ENCODE measurements at regions not wholly inside any gene's neighbourhood (a gene's known extent, or its start where the extent isn't known, plus 50 kb on each side); places are given as distances from the start of the nearest gene placed in this dataset.

DNA sequence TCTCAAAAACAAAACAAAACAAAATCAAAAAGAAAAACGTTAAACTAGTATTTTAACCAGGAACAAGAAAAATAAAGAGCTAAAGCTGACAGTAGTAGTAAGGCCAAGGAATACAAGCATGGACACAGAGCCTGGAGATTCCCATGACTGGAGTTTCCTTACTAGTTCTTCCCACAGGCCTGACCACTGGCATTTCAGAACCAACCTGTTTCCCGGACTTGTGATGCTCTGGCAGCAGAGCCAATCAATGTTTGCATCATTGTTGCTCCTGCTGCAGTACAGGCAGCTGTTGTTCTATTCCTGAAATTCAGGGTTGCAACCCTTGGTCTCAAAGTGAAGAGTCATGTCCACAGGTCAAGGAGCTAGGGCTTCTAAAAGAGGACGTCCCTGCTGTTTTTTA is 111.3 kb upstream of the WARS2 start:
- Histone ChIP-seq H3K36me3 (ENCODE audit: control insufficient read depth in 4 of 4, insufficient read depth in 3 of 4, low read depth in 1 of 4, low read length in 3 of 4) (no peaks in the 10 kb centered on the region), H3K9me3 (ENCODE audit: control insufficient read depth in 4 of 4, low read length in 3 of 4) (no peaks in the 10 kb centered on the region), H3K9ac (ENCODE audit: low read depth in 1 of 2, low read length in 2 of 2) (no peak overlapping the region), H3K27me3 (ENCODE audit: control insufficient read depth in 4 of 4, insufficient read depth in 4 of 4, low read length in 3 of 4) (no peaks in the 10 kb centered on the region), H3K4me1 (ENCODE audit: control insufficient read depth in 4 of 4, insufficient read depth in 4 of 4, low read length in 3 of 4) (peaks cover 0 to 4% (median 0%) of the 10 kb centered on the region in 4 donors), H3K4me3 (ENCODE audit: low read depth in 1 of 3, low read length in 3 of 3) (no peak overlapping the region), H3K27ac (ENCODE audit: low read depth in 1 of 2, low read length in 2 of 2) (no peak overlapping the region)
- DNase-seq (ENCODE audit: low spot score), result no peak
- 72% methylated on average over 3 of the region's 3 CpGs for WGBS
- TF ChIP-seq FOXA2 (IDR thresholded peaks at IDR 0.05), result no peak
- TF ChIP-seq, protein P1, sequence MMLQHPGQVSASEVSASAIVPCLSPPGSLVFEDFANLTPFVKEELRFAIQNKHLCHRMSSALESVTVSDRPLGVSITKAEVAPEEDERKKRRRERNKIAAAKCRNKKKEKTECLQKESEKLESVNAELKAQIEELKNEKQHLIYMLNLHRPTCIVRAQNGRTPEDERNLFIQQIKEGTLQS (IDR thresholded peaks at IDR 0.05), result no peak
- TF ChIP-seq YY1 (IDR thresholded peaks at IDR 0.05), result no peak
- no peak for TF ChIP-seq HNF4G (IDR thresholded peaks at IDR 0.05)
- no peak for TF ChIP-seq JUND (IDR thresholded peaks at IDR 0.05)
- no peak for TF ChIP-seq GABPA (IDR thresholded peaks at IDR 0.05 in 1 of 2, conservative IDR thresholded peaks at IDR 0.05 in 1 of 2)
- TF ChIP-seq RAD21 (IDR thresholded peaks at IDR 0.05), result no peak

DNA sequence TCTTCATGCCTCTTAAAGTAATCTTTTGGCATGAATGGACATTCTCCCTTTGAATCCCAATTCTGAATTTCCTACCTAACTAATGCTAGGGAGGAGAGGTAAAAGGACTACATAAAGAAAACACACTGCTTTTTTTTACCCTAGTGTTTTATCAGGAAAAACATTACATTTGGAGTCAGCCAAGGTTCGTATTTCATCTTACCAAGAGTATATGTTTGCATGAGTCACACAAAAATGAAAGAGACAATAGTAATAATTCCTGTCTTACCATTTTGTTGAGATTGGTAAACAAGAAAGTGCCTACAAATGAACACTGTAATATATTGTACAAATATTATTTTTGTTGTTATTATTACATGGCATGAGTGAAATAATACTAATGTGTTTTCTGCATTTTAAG is 112.9 kb upstream of the WARS2 start:
- Histone ChIP-seq H3K27ac (ENCODE audit: low read depth in 1 of 2, low read length in 2 of 2) (no peak overlapping the region), H3K36me3 (ENCODE audit: control insufficient read depth in 4 of 4, insufficient read depth in 3 of 4, low read depth in 1 of 4, low read length in 3 of 4) (no peaks in the 10 kb centered on the region), H3K27me3 (ENCODE audit: control insufficient read depth in 4 of 4, insufficient read depth in 4 of 4, low read length in 3 of 4) (no peaks in the 10 kb centered on the region), H3K9ac (ENCODE audit: low read depth in 1 of 2, low read length in 2 of 2) (no peak overlapping the region), H3K4me1 (ENCODE audit: control insufficient read depth in 4 of 4, insufficient read depth in 4 of 4, low read length in 3 of 4) (peaks cover 0 to 4% (median 0%) of the 10 kb centered on the region in 4 donors), H3K9me3 (ENCODE audit: control insufficient read depth in 4 of 4, low read length in 3 of 4) (no peaks in the 10 kb centered on the region), H3K4me3 (ENCODE audit: low read depth in 1 of 3, low read length in 3 of 3) (no peak overlapping the region)
- no peak for DNase-seq (ENCODE audit: low spot score)
- 79% methylated on average over 1 of the region's 1 CpG for WGBS
- TF ChIP-seq HNF4G (IDR thresholded peaks at IDR 0.05) (no peak), EGR1 (IDR thresholded peaks at IDR 0.05; ENCODE audit: low read depth in 2 of 2) (no peak), RAD21 (IDR thresholded peaks at IDR 0.05) (no peak), FOXA2 (IDR thresholded peaks at IDR 0.05) (no peak), HNF4A (conservative IDR thresholded peaks at IDR 0.05) (no peak), GABPA (IDR thresholded peaks at IDR 0.05 in 1 of 2, conservative IDR thresholded peaks at IDR 0.05 in 1 of 2) (no peak), FOXA1 (IDR thresholded peaks at IDR 0.05) (no peak)
- TF ChIP-seq, protein P2, sequence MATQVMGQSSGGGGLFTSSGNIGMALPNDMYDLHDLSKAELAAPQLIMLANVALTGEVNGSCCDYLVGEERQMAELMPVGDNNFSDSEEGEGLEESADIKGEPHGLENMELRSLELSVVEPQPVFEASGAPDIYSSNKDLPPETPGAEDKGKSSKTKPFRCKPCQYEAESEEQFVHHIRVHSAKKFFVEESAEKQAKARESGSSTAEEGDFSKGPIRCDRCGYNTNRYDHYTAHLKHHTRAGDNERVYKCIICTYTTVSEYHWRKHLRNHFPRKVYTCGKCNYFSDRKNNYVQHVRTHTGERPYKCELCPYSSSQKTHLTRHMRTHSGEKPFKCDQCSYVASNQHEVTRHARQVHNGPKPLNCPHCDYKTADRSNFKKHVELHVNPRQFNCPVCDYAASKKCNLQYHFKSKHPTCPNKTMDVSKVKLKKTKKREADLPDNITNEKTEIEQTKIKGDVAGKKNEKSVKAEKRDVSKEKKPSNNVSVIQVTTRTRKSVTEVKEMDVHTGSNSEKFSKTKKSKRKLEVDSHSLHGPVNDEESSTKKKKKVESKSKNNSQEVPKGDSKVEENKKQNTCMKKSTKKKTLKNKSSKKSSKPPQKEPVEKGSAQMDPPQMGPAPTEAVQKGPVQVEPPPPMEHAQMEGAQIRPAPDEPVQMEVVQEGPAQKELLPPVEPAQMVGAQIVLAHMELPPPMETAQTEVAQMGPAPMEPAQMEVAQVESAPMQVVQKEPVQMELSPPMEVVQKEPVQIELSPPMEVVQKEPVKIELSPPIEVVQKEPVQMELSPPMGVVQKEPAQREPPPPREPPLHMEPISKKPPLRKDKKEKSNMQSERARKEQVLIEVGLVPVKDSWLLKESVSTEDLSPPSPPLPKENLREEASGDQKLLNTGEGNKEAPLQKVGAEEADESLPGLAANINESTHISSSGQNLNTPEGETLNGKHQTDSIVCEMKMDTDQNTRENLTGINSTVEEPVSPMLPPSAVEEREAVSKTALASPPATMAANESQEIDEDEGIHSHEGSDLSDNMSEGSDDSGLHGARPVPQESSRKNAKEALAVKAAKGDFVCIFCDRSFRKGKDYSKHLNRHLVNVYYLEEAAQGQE (IDR thresholded peaks at IDR 0.05), result no peak
- TF ChIP-seq, protein P3, sequence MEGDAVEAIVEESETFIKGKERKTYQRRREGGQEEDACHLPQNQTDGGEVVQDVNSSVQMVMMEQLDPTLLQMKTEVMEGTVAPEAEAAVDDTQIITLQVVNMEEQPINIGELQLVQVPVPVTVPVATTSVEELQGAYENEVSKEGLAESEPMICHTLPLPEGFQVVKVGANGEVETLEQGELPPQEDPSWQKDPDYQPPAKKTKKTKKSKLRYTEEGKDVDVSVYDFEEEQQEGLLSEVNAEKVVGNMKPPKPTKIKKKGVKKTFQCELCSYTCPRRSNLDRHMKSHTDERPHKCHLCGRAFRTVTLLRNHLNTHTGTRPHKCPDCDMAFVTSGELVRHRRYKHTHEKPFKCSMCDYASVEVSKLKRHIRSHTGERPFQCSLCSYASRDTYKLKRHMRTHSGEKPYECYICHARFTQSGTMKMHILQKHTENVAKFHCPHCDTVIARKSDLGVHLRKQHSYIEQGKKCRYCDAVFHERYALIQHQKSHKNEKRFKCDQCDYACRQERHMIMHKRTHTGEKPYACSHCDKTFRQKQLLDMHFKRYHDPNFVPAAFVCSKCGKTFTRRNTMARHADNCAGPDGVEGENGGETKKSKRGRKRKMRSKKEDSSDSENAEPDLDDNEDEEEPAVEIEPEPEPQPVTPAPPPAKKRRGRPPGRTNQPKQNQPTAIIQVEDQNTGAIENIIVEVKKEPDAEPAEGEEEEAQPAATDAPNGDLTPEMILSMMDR (IDR thresholded peaks at IDR 0.05; ENCODE audit: low read depth, low read length, missing input control), result no peak

Data from liver (tissue), 8 donors.